ENCODE measurements at regions not wholly inside any gene's neighbourhood (a gene's known extent, or its start where the extent isn't known, plus 50 kb on each side); places are given as distances from the start of the nearest gene placed in this dataset.

DNA sequence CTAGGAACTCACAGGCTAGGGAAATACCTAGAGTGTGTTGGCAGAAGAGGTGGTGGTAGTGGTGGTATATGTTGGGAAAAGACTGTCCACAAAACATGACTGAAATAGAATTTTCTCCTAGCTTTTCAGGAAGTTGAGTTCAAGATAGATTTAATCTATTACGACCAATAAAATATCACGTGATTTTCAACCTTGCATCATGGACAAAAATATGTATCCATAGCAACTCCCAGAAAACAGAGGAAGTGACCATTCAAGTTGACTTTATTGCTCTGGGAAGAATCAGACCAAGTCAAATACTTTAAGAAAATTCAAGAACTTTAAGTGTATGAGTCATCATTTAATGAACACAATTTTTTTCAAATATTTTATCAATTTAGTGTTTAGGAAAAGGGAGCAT lies 347.0 kb upstream of the ZNF385D start:
- TF ChIP-seq, protein P1, sequence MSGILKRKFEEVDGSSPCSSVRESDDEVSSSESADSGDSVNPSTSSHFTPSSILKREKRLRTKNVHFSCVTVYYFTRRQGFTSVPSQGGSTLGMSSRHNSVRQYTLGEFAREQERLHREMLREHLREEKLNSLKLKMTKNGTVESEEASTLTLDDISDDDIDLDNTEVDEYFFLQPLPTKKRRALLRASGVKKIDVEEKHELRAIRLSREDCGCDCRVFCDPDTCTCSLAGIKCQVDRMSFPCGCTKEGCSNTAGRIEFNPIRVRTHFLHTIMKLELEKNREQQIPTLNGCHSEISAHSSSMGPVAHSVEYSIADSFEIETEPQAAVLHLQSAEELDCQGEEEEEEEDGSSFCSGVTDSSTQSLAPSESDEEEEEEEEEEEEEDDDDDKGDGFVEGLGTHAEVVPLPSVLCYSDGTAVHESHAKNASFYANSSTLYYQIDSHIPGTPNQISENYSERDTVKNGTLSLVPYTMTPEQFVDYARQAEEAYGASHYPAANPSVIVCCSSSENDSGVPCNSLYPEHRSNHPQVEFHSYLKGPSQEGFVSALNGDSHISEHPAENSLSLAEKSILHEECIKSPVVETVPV (CRISPR knock-in tag; IDR thresholded peaks at IDR 0.05): no peak
- no peak for TF ChIP-seq TCF4 (CRISPR knock-in tag; IDR thresholded peaks at IDR 0.05; ENCODE audit: borderline replicate concordance)
- TF ChIP-seq ARNTL (CRISPR knock-in tag; IDR thresholded peaks at IDR 0.05; ENCODE audit: borderline replicate concordance, low read depth): no peak
- TF ChIP-seq, protein P2, sequence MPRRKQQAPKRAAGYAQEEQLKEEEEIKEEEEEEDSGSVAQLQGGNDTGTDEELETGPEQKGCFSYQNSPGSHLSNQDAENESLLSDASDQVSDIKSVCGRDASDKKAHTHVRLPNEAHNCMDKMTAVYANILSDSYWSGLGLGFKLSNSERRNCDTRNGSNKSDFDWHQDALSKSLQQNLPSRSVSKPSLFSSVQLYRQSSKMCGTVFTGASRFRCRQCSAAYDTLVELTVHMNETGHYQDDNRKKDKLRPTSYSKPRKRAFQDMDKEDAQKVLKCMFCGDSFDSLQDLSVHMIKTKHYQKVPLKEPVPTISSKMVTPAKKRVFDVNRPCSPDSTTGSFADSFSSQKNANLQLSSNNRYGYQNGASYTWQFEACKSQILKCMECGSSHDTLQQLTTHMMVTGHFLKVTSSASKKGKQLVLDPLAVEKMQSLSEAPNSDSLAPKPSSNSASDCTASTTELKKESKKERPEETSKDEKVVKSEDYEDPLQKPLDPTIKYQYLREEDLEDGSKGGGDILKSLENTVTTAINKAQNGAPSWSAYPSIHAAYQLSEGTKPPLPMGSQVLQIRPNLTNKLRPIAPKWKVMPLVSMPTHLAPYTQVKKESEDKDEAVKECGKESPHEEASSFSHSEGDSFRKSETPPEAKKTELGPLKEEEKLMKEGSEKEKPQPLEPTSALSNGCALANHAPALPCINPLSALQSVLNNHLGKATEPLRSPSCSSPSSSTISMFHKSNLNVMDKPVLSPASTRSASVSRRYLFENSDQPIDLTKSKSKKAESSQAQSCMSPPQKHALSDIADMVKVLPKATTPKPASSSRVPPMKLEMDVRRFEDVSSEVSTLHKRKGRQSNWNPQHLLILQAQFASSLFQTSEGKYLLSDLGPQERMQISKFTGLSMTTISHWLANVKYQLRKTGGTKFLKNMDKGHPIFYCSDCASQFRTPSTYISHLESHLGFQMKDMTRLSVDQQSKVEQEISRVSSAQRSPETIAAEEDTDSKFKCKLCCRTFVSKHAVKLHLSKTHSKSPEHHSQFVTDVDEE (CRISPR knock-in tag; IDR thresholded peaks at IDR 0.05): no peak
- no peak for TF ChIP-seq ZNF70 (CRISPR knock-in tag; IDR thresholded peaks at IDR 0.05)
- 0 out of 2 replicates have a peak, but pooled peaks have one; percentile 24 for TF ChIP-seq ISL1 (CRISPR knock-in tag; IDR thresholded peaks at IDR 0.05)
- TF ChIP-seq ZFP30 (CRISPR knock-in tag; IDR thresholded peaks at IDR 0.05): no peak
- TF ChIP-seq, protein P3, sequence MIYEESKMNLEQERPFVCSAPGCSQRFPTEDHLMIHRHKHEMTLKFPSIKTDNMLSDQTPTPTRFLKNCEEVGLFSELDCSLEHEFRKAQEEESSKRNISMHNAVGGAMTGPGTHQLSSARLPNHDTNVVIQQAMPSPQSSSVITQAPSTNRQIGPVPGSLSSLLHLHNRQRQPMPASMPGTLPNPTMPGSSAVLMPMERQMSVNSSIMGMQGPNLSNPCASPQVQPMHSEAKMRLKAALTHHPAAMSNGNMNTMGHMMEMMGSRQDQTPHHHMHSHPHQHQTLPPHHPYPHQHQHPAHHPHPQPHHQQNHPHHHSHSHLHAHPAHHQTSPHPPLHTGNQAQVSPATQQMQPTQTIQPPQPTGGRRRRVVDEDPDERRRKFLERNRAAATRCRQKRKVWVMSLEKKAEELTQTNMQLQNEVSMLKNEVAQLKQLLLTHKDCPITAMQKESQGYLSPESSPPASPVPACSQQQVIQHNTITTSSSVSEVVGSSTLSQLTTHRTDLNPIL (CRISPR knock-in tag; IDR thresholded peaks at IDR 0.05; ENCODE audit: low read depth): no peak
- TF ChIP-seq, protein P4, sequence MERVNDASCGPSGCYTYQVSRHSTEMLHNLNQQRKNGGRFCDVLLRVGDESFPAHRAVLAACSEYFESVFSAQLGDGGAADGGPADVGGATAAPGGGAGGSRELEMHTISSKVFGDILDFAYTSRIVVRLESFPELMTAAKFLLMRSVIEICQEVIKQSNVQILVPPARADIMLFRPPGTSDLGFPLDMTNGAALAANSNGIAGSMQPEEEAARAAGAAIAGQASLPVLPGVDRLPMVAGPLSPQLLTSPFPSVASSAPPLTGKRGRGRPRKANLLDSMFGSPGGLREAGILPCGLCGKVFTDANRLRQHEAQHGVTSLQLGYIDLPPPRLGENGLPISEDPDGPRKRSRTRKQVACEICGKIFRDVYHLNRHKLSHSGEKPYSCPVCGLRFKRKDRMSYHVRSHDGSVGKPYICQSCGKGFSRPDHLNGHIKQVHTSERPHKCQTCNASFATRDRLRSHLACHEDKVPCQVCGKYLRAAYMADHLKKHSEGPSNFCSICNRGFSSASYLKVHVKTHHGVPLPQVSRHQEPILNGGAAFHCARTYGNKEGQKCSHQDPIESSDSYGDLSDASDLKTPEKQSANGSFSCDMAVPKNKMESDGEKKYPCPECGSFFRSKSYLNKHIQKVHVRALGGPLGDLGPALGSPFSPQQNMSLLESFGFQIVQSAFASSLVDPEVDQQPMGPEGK (CRISPR knock-in tag; IDR thresholded peaks at IDR 0.05; ENCODE audit: borderline replicate concordance): no peak
- no peak for TF ChIP-seq OSR1 (CRISPR knock-in tag; IDR thresholded peaks at IDR 0.05)
- TF ChIP-seq ESRRG (CRISPR knock-in tag; IDR thresholded peaks at IDR 0.05): no peak
- no peak for TF ChIP-seq PPARA (CRISPR knock-in tag; IDR thresholded peaks at IDR 0.05; ENCODE audit: borderline replicate concordance)
- TF ChIP-seq ZFP3 (CRISPR knock-in tag; IDR thresholded peaks at IDR 0.05): no peak

Data from SK-N-SH treated with all-trans-retinoic acid at 6 μM for 48 hours (cell line).